SKM-1 treated with dmso at 0.1 percent for 144 hours (cell line): ENCODE measurements at regions not wholly inside any gene's neighbourhood (a gene's known extent, or its start where the extent isn't known, plus 50 kb on each side); places are given as distances from the start of the nearest gene placed in this dataset.
"Not testable (repeated sequence)": the region's sequence is repeated elsewhere in the genome, so short reads cannot be mapped to it uniquely, and the experiment has no call there.

Experiments
- DNase-seq: peaks from one replicate; lab custom pipeline; 2025; ENCODE audit not compliant: unreplicated experiment; lab: John Stamatoyannopoulos, UW

DNA sequence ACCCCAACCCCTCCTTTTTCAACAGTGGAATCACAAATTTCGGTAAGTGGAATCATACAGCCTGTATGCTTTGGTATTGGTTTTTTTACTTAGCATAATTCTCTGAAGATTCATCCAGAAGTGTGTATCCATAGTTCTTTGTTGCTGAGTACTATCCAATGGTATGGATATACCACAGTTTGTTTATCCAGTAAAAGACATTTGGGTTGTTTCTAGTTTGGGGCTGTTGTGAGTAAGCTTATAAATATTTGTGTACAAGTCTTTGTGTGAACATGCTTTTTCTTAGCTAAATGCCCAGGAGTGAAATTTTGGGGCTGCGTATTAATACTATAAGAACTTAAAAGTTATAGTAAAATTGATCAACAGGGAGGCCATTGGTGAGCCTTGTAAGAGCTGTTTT, 57.5 kb upstream of the GC start:
- DNase-seq: no peak

DNA sequence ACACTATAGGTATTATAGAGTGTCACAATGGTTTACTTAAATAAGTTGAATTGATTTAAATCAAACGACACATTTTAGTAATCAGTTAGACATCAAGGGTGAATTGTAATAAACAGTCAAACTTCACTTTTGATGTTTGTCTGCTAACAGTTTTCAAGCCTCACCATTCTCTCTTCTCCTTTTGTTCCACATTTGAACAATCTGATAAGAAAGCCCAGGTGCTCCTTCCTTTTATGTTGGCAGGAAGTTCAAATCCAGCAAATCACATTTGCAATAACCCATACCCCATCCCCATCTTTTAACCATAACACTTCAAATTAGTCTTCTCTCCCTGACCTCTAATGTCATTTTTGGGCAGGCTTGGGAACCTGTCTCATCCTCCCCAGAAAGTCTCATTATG, 63.4 kb upstream of the GC start:
- no peak for DNase-seq

DNA sequence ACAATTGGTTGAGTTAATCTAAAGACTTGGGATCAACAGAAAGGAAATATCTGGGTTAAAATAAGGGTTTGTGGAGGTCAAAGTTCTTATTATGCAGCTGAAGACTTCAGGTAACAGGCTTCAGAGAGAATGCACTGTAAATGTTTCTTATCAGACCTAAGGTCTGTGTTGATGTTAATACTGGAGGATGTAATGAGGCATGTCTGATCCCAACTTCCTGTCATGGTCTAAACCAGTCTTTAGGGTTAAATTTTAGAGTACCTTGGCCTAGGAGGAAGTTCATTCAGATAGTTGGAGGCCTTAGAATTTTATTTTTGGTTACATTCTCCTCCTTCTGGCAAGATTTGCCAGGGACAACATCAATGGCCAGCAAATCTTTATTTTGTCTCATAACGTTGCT, 72.1 kb upstream of the GC start:
- no peak for DNase-seq

DNA sequence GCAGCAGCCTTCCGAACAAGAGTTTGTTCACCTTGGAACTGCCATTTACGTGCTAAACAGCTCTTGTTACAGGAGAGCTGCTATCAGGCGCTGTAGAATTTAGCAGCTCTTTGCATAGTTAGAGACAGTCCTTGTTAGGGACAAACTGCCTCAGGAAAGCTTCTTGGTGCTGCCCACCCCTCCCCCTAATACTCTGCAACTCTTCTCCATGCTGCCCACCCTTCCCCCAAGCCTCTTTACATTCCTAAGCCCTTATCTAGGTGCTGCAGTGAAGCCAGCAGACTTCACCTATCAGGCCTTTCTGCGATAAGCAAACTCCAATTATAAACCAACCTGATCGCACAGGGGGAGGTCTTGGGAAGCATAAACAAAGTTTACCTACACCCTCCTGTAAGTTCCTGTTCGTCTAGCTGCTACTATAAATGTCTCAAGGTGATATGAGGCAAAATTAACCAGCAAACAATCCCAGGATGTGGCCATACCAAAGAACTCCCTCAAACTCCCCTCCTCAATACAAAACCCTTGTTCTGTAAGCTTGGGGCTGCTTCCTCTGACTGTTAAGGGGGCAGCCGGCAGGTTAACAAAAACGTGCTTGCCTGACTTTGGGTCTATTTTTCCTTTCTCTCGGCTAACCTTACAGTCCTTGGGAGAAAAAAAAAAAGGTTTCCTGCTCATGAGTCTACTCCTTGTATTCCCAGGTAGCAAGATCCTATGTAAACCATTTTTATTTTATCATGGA, 74.0 kb upstream of the GC start:
- DNase-seq: no peak

DNA sequence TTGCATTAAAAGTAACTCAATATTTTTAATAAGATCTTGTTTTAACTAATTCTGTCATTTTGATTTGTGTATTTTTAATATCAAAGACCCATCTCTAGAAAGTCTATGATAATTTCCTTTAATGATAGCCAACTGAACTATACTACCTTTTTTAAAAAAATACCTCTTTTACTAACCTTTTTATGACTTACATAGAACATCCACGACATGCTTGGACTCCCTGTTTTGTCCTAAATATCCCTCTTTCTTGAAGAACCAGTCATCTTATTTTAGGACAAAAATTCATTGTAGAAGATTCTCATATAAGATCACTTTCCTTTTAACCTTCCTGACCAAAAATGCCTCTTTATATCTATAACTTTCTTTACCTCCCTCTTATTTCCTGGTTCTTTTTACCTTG, 76.8 kb upstream of the GC start:
- DNase-seq: no peak

DNA sequence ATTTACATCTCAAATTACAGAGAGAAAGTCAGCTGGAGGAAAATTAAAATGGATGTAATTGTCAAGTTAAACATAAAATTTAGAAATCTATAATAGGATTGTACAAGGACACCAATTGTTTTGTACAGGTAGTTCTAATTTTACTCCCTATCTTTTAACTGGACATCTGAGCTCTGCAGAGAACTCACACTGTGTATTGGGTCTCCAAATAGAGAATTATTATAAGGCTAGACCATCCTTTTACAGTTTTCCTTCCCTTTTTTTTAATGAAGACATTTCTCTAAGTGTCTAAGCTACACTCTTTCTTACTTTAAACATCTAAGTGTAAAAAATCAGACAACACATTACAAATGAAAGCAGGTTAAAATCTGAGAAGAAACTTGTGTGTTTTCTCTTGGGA, 78.4 kb upstream of the GC start:
- no peak for DNase-seq

DNA sequence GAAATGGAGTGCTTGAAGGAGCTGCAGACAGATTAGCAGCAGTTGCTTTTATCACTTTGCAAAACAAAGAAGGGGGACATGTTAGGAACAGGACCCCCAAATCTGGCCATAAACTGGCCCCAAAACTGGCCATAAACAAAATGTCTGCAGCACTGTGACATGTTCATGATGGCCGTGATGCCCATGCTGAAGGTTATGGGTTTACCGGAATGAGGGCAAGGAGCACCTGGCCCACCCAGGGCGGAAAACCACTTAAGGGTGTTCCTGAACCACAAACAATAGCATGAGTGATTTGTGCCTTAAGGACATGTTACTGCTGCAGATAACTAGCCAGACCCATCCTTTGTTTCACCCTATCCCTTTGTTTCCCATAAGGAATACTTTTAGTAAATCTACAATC, 79.6 kb upstream of the GC start:
- no peak for DNase-seq

DNA sequence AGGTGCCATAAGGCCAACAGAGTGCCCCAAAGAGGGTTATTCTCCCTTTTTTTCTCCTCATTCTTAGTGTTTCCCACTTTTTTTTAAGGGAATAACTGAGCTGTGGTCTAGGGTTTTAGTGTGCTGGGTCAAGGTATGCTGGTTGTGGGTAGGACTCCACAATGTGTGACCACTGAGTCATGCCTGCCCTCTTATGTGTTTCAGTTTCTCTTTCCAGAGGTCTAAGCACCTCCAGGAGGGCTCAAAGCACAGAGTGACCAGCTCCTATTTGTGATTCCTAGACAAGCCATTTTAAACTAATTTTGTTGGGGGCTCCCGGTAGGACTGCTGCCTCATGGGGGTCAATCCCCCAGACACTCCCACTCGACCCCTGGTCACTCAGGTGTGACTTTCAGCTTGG, 80.5 kb upstream of the GC start:
- no peak for DNase-seq

DNA sequence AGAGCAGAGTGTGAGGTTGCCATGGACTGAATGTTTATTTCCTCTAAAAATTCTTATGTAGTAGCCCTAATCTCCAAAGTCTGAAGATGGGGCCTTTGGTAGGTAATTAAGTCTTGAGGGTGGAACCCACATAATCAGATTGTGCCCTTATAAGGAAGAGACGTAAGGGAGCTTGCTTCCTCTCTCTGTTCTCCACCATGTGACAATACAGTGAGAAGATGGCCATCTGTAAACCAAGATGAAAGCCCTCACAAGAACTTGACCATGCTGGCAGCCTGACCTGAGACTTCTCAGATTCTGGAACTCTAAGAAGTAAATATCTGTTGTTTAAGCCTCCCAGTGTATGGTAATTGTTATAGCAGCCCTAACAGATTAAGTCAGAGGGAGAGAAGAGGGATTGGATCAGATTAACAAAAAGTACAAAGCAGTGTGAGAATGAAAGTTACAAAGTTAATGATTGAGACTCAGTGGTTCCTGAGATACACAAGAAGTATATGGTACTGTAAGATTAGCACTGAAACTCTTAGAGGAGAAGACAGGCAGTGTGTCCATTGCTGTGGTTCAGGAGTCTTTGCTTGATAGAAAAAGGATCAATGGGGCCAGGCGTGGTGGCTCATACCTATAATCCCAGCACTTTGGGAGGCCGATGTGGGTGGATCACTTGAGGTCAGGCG, 82.5 kb upstream of the GC start:
- no peak for DNase-seq

DNA sequence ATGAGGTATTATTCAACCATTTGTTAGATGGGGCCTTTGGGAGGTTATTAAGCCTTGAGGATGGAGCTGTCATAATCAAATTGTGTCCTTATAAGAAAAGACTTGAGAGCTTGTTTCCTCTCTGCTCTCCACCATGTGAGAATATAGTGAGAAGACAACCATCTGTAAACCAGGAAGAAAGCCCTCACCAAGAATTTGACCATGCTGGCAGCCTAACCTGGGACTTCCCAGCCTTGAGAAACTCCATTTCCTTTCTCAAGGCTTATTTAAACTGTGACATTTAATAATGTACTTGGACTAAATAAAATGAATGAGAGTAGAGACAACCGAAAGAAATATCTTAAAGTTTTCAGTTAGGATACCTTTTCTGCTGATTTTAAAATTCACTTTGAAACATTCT, 83.7 kb upstream of the GC start:
- DNase-seq: no peak

DNA sequence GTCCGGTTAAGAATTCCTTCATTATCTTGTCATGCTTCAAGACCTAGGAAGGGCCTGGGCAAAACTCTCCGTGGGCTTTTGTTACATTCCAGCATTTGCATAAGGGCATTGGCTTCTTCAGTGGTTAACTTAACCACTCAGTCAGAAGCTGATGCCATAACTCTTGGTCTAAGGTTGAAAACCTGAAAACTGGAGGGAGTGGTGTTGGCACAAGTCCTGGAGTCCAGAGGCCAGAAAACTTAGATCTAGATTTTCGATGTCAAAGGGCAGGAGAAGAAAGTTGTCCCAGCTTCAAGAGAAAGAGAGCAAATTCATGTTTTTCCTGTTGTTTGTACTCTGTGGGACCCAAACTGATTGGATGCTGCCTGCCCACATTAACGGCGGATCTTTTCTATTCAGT, 86.6 kb upstream of the GC start:
- no peak for DNase-seq

DNA sequence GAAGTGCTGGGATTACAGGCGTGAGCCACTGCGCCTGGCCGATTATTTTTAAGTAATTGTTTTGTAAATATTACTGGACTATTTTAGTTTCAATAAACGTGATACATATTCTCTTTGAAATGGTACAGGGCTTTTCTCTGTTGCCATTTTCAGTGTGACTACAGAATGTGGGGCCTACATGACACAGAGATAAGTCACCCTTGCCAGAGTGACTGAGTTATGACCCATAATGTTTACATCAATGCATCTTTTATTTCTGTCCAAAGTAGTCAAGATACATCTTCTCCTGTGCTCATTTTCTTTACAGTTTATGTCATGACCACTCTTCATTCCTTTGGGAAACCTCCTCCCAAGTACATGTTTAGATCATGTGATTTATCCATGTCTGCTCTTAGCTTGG, 88.3 kb upstream of the GC start:
- no peak for DNase-seq

DNA sequence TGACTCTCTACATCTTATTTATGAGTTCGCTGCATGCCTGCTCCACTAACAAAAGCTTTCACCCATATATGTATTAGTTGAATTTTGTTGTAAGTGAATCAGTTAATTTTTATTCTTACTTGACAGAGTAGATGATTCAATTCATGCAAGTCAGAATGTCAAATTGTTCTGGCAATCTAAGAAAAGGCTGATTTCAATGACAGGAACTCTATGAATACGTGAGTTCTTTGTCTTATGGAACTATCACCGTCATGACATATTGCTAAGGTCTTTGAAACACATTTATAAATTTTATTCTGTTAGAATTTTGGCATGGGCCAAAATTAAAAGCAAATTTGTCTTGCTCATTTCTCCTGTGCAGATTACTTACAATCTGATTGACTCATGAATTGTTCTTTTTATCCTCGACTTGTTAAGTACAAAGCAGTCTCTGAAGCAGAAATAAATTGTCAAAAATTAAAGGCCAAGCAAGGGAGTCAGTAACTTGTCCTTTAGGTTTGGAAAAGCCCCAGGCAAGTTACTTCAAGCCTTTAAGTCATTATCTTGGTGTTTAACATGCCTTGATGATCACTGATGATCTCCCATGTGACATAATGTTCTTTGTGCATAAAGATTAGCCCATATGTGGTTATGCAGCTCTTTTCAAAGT, 89.0 kb upstream of the GC start:
- no peak for DNase-seq

DNA sequence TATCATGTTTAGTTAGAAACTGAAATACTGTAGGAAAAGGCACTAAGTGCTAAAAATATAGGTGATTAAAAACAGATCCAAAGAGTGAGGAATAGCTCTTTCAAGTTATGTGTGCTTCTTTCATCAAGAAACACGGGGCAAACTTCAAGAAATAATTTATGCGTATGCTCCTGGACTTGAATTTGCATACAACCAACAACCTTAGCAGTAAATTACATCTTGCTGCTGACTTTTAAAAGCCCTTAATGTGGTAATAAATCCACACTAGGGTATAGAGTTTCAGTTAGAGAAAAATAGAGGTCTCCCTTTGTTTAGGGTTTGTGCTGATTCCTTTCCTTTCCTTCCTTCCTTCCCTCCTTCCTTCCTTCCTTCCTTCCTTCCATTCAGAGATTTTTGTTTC, 94.5 kb upstream of the GC start:
- no peak for DNase-seq

DNA sequence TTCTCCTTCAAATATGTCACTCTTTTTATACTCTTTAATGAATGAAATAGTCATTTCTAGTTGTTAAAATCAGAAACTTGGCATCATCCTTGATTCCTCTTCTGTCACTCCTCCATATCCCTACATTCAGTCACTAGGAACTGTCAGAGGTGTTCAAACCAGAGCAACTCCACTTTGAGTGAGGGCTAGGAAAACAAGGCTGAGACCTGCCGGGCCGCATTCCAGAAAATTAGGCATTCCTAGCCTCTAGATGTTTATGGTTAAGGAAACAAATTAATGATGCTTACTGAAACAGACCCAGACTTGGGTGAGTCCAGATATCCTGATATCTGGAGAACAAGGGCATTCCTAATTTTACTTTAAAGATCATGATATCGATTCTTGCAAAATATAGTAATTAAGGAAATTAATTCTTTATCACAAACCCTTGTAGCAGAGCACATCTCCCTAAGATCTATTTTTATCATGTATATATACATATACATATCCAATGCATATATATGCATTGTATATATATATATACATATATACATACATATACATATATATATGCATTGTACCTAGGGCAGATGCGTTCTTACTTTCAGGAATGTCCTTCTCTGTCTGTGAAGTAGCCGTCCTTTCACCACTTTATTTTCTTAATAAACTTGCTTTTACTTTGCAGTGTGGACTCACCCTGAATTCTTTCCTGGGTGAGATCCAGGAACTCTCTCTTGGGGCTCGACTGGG, 98.4 kb upstream of the GC start:
- no peak for DNase-seq

DNA sequence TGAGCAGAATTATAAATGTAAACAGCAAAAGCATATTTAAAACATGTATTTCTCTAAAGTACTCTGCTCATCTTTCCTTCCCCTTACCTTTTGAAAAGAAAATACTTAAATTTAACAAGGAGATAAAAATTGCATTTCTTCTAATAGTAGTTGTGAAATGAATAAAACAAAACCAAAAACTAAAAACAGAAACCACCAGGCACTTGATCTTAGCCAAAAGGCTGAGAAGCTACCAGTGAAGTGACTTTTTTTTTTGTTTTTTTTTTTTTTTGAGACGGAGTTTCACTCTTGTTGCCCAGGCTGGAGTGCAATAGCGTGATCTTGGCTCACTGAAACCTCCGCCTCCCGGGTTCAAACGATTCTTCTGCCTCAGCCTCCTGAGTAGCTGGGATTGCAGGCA, 116.5 kb upstream of the GC start:
- not testable (repeated sequence) for DNase-seq

DNA sequence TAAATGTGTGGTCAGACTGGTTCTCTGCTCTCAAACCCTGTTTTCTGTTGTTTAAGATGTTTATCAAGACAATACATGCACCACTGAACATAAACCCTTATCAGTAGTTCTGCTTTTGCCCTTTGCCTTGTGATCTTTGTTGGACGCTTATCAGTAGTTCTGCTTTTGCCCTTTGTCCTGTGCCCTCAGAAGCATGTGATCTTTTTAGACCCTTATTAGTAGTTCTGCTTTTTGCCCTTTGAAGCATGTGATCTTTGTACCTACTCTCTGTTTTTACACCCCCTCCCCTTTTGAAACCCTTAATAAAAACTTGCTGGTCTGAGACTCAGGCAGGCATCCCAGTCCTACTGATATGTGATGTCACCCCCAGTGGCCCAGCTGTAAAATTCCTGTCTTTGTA, 121.7 kb upstream of the GC start:
- DNase-seq: peak; percentile 33

DNA sequence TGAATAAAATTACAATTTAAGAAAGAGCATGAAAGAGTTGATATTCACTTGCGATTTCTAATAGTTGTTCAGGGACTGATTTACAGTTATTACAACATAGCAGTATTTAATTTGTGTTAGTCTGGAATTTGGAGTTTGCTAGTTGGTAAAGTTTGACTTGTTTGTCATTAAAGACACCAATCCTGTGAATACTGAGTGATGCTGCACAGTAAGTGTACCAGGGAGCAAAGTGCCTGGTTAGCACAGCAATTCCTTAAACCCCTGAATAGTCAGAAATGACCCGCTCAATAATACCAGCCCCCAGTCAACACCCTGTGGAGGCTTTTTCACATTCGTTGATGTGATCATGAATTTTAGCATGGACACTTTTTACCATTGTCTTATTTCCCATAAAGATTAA, 122.2 kb upstream of the GC start:
- no peak for DNase-seq

DNA sequence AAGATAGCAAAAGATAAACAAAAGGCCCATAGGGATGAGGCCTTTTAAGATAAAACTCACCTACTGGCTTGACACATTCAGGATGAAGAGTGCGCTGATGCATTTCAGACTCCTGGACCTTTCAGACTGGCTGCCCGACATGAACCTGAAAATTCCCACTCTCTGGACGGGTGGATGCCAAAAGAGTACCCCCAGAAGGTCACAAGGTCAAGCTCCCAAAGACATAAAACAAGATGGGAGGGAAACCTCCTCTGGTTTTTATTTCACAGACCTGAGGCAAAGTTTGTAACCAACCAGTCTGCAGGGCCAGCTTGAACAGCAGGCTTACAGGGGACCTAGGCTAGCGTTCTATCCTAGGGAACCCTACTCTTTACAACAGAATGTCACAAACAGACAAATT, 123.2 kb upstream of the GC start:
- DNase-seq: no peak

DNA sequence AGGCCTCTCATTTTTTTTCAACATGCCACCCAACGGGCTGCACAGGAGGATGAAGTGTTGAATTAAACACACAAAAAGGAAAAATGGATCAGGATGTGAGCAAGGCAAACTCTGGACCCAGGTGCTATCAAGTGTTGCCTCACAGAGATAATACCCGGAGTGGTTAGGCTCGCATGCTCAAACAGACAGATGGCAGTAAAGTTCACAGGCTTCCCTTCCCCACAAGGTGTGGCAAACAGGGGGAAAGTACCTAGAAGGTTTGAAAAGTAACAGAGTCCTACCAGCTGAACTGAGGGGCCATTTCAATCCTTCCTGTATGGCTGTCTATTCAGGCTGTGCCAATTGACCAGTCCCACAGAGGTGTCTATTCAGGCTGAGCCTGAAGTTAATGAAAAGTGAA, 123.9 kb upstream of the GC start:
- no peak for DNase-seq

DNA sequence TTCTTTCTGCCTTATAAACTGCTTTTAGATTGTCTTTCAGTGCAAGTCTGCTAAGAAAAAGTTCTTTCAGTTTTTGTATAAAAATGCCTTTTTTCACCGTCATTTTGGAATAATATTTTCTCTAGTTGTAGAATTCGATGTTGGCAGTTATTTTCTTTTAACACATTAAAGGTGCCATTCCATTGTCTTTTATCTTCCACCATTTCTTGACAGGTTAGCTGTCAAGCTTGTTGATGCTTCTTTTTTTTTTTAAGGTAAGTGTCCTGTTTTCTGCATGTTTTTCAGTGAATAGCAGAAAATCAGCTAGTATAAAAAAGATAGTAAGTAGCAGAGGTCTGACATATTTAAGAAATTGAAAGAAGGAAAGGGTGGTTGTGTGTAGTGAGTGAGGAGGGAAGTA, 118.5 kb upstream of the NPFFR2 start:
- no peak for DNase-seq

DNA sequence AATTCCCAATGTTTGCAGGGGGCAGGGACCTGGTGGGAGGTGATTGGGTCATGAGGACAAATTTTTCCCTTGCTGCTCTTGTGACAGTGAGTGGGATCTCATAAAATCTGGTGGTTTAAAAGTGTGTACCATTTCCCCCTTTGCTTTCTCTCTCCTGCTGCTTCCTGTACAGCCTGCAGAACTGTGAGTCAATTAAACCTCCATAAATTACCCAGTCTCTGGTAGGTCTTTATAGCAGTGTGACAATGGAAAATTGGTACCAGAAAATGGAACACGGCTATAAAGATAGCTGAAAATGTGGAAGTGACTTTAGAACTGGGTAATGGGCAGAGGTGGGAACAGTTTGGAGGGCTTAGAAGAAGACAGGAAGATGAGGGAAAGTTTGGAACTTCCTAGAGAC, 108.7 kb upstream of the NPFFR2 start:
- DNase-seq: no peak
